ENCODE measurements at regions not wholly inside any gene's neighbourhood (a gene's known extent, or its start where the extent isn't known, plus 50 kb on each side); places are given as distances from the start of the nearest gene placed in this dataset.

DNA sequence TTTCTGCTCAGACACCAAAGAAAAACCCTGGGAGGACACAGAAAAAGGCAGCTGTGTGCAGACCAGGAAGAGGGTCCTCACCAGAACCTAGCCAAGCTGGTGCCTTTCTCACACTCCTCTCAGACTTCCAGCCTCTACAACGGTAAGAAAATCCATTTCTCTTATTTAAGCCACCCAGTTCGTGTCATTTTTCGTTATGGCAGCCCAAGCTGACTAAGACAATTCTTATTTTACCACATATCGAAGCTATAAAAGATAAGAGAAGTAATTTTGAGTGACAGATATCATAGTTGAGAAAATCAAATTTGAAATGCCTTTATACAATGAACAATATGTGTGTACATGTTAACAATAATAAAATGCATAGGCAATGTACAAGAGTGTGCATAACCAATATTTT lies 219.5 kb downstream of the CBLN2 start:
- TF ChIP-seq, protein P1, sequence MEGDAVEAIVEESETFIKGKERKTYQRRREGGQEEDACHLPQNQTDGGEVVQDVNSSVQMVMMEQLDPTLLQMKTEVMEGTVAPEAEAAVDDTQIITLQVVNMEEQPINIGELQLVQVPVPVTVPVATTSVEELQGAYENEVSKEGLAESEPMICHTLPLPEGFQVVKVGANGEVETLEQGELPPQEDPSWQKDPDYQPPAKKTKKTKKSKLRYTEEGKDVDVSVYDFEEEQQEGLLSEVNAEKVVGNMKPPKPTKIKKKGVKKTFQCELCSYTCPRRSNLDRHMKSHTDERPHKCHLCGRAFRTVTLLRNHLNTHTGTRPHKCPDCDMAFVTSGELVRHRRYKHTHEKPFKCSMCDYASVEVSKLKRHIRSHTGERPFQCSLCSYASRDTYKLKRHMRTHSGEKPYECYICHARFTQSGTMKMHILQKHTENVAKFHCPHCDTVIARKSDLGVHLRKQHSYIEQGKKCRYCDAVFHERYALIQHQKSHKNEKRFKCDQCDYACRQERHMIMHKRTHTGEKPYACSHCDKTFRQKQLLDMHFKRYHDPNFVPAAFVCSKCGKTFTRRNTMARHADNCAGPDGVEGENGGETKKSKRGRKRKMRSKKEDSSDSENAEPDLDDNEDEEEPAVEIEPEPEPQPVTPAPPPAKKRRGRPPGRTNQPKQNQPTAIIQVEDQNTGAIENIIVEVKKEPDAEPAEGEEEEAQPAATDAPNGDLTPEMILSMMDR (IDR thresholded peaks at IDR 0.05; ENCODE audit: poor library complexity, severe bottlenecking) = no peak
- no peaks in the 10 kb centered on the region for H3K36me3 ChIP-seq (ENCODE audit: low read depth)
- ATAC-seq (ENCODE audit: low read depth) (no peak), DNase-seq (ENCODE audit: low spot score) (no peak)
- no peak overlapping the region for H3K4me3 ChIP-seq (ENCODE audit: severe bottlenecking)
- no peaks in the 10 kb centered on the region for H3K9me3 ChIP-seq (ENCODE audit: severe bottlenecking)
- H3K27me3 ChIP-seq (ENCODE audit: insufficient read depth, poor library complexity, severe bottlenecking) = peaks cover 4% of the 10 kb centered on the region
- no peak overlapping the region for H3K27ac ChIP-seq (ENCODE audit: poor library complexity, severe bottlenecking)
- H3K4me1 ChIP-seq (ENCODE audit: insufficient read depth, poor library complexity, severe bottlenecking) = no peaks in the 10 kb centered on the region

DNA sequence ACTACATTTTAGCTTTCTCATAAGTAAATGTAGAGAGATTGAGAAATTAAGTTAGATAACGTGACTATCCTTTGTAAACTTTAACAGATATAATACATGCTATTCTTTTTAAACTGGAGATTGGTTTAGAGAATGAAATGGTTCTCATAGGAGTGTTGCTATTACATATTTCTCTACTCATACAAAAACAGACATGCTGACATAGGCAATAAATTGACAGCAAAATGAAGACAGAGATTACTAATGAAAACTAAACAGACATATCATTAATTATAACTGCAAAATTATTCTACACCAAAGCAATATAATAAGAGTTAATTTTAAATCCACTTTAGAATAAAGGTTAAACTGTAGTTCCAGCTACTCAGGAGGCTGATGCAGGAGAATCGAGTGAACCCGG lies 227.6 kb downstream of the CBLN2 start:
- ATAC-seq (ENCODE audit: low read depth) (no peak), DNase-seq (ENCODE audit: low spot score) (no peak)
- H3K9me3 ChIP-seq (ENCODE audit: severe bottlenecking) = no peaks in the 10 kb centered on the region
- TF ChIP-seq, protein P1 (IDR thresholded peaks at IDR 0.05; ENCODE audit: poor library complexity, severe bottlenecking) = no peak
- H3K27ac ChIP-seq (ENCODE audit: poor library complexity, severe bottlenecking) = no peak overlapping the region
- H3K4me1 ChIP-seq (ENCODE audit: insufficient read depth, poor library complexity, severe bottlenecking) = no peaks in the 10 kb centered on the region
- H3K27me3 ChIP-seq (ENCODE audit: insufficient read depth, poor library complexity, severe bottlenecking) = no peaks in the 10 kb centered on the region
- H3K4me3 ChIP-seq (ENCODE audit: severe bottlenecking) = no peak overlapping the region
- H3K36me3 ChIP-seq (ENCODE audit: low read depth) = no peaks in the 10 kb centered on the region

DNA sequence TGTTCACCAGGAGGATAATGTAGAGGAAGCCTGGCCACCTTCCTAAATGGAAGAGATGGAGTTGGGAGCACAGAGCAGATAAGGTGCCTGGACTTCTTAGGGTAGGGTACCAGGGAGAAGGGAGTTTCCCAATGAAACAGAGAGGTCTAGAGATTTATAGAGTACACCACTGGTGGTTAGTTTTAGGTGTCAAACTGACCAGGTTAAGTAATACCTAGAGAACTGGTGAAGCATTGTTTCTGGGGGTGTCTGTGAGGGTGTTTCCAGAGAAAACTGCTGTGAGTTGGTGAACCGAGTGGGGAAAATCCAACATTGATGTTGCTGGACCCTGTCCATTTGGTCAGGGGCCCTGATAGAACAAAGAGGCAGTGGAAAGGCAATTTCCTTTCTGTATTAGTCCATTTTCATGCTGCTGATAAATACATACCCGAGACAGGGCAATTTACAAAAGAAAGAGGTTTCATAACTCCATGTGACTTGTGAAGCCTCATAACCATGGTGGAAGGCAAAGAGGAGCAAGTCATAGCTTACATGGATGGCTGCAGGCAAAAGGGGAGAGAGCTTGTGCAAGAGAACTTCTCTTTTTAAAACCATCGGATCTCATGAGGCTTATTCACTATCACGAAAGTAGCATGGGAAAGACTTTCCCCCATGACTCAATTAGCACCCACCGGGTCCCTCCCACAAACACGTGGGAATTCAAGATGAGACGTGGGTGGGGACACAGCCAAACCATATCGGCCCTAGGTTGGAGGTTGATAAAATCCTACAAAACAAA lies 260.8 kb downstream of the CBLN2 start:
- no peak overlapping the region for H3K27ac ChIP-seq (ENCODE audit: poor library complexity, severe bottlenecking)
- TF ChIP-seq, protein P1 (IDR thresholded peaks at IDR 0.05; ENCODE audit: poor library complexity, severe bottlenecking) = no peak
- no peak for ATAC-seq (ENCODE audit: low read depth)
- H3K27me3 ChIP-seq (ENCODE audit: insufficient read depth, poor library complexity, severe bottlenecking) = no peaks in the 10 kb centered on the region
- H3K36me3 ChIP-seq (ENCODE audit: low read depth) = no peaks in the 10 kb centered on the region
- no peak for DNase-seq (ENCODE audit: low spot score)
- no peaks in the 10 kb centered on the region for H3K9me3 ChIP-seq (ENCODE audit: severe bottlenecking)
- H3K4me1 ChIP-seq (ENCODE audit: insufficient read depth, poor library complexity, severe bottlenecking) = no peaks in the 10 kb centered on the region
- no peak overlapping the region for H3K4me3 ChIP-seq (ENCODE audit: severe bottlenecking)

DNA sequence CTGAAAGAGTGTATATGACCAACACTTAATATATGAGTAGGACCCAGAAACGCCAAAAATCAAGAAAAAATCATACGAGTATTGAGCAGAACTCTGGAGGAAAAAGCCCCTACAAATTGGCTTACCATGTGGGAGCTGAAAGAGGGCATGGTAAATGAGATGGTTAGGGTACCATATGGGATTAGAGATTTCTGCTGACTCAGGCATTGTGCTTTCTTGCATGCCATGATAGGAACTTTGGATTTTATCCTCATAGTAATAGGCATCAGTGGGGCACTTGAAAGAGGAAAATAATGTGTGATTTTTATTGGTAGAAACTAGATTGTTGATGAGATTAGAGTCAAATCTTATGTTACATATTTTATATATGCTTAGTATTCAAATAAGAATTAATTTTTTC lies 271.1 kb downstream of the CBLN2 start:
- DNase-seq (ENCODE audit: low spot score) = no peak
- no peaks in the 10 kb centered on the region for H3K9me3 ChIP-seq (ENCODE audit: severe bottlenecking)

DNA sequence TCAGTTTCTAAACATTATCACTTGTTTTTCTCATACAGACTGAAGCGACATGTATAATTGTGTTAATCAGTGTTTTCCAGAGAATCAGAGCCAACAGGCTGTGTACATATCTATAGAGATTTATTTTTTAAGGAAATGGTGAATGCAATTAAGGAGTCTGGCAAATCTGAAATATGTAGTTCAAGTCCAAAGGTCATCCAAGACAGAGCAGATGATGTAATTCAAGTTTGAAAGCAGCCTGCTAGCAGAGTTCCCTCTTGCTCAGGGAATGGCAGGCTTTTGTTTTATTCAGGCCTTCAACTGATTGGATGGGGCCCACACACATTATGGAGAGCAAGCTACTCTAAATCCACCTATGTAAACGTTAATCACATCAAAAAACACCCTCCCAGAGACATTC lies 282.6 kb downstream of the CBLN2 start:
- TF ChIP-seq, protein P1 (IDR thresholded peaks at IDR 0.05; ENCODE audit: poor library complexity, severe bottlenecking) = no peak
- no peaks in the 10 kb centered on the region for H3K4me1 ChIP-seq (ENCODE audit: insufficient read depth, poor library complexity, severe bottlenecking)
- no peaks in the 10 kb centered on the region for H3K36me3 ChIP-seq (ENCODE audit: low read depth)
- H3K27me3 ChIP-seq (ENCODE audit: insufficient read depth, poor library complexity, severe bottlenecking) = no peaks in the 10 kb centered on the region
- ATAC-seq (ENCODE audit: low read depth) (no peak), DNase-seq (ENCODE audit: low spot score) (no peak)
- H3K27ac ChIP-seq (ENCODE audit: poor library complexity, severe bottlenecking) = no peak overlapping the region
- no peaks in the 10 kb centered on the region for H3K9me3 ChIP-seq (ENCODE audit: severe bottlenecking)
- H3K4me3 ChIP-seq (ENCODE audit: severe bottlenecking) = no peak overlapping the region

More for the DNA sequence above, 271.1 kb downstream of the CBLN2 start:
- no peak overlapping the region for H3K4me3 ChIP-seq (ENCODE audit: severe bottlenecking)
- H3K4me1 ChIP-seq (ENCODE audit: insufficient read depth, poor library complexity, severe bottlenecking) = no peaks in the 10 kb centered on the region
- no peak overlapping the region for H3K27ac ChIP-seq (ENCODE audit: poor library complexity, severe bottlenecking)
- H3K36me3 ChIP-seq (ENCODE audit: low read depth) = no peaks in the 10 kb centered on the region
- TF ChIP-seq, protein P1 (IDR thresholded peaks at IDR 0.05; ENCODE audit: poor library complexity, severe bottlenecking) = no peak
- H3K27me3 ChIP-seq (ENCODE audit: insufficient read depth, poor library complexity, severe bottlenecking) = no peaks in the 10 kb centered on the region
- ATAC-seq (ENCODE audit: low read depth) = no peak
